HepG2 (cell line): ENCODE measurements at regions not wholly inside any gene's neighbourhood (a gene's known extent, or its start where the extent isn't known, plus 50 kb on each side); places are given as distances from the start of the nearest gene placed in this dataset.

Source experiments
- ETV5 ChIP-seq: IDR thresholded peaks from 2 replicates; pipeline ENCODE4 v1.6.1; 2018; ENCODE audit warnings: missing biosample characterization, missing genetic modification reagents, inconsistent platforms, borderline replicate concordance
- FOXM1 ChIP-seq: sonication (generic); formaldehyde crosslinking; IDR thresholded peaks from 2 replicates; pipeline ENCODE4 v1.5.0; 2020; ENCODE audit warnings: missing genetic modification reagents
- NCOR1 ChIP-seq: fragments of 200-600 bp; sonication (generic); IDR thresholded peaks from 2 replicates; pipeline ENCODE4 v1.7.0; 2017; ENCODE audit warnings: antibody characterized with exemption, low read length, borderline replicate concordance
- PHF21A ChIP-seq: sonication (generic); formaldehyde crosslinking; IDR thresholded peaks from 2 replicates; pipeline ENCODE4 v1.5.0; 2020; ENCODE audit warnings: mild to moderate bottlenecking, missing genetic modification reagents
- TEAD3 ChIP-seq: optimal IDR thresholded peaks from 2 replicates; pipeline ENCODE3; 2016; ENCODE audit warnings: borderline replicate concordance
- TFAP4 ChIP-seq: sonication (generic); IDR thresholded peaks from 2 replicates; pipeline ENCODE4 v1.6.1; 2016; ENCODE audit warnings: low read depth, borderline replicate concordance
- ZMYM3 ChIP-seq: sonication (generic); formaldehyde crosslinking; IDR thresholded peaks from 2 replicates; pipeline ENCODE4 v1.5.1; 2020; ENCODE audit warnings: mild to moderate bottlenecking, missing genetic modification reagents
- ZNF136 ChIP-seq: sonication (generic); formaldehyde crosslinking; IDR thresholded peaks from 2 replicates; pipeline ENCODE4 v1.8.1; 2022; ENCODE audit warnings: low read depth, mild to moderate bottlenecking, moderate library complexity, missing genetic modification reagents
- ZNF143 ChIP-seq: sonication (generic); formaldehyde crosslinking; IDR thresholded peaks from 2 replicates; pipeline ENCODE4 v1.4.0; 2020; ENCODE audit warnings: missing genetic modification reagents
- ZNF275 ChIP-seq: sonication (generic); formaldehyde crosslinking; IDR thresholded peaks from 2 replicates; pipeline ENCODE4 v1.8.0; 2022; ENCODE audit warnings: missing genetic modification reagents, mild to moderate bottlenecking, inconsistent platforms, borderline replicate concordance
- ZNF318 ChIP-seq: sonication (generic); formaldehyde crosslinking; IDR thresholded peaks from 2 replicates; pipeline ENCODE4 v1.4.0; 2020; ENCODE audit warnings: mild to moderate bottlenecking, missing genetic modification reagents
- ZNF431 ChIP-seq: sonication (generic); formaldehyde crosslinking; IDR thresholded peaks from 2 replicates; pipeline ENCODE4 v1.9.0; 2022; ENCODE audit warnings: missing genetic modification reagents, low read depth, mild to moderate bottlenecking, borderline replicate concordance
- ZNF496 ChIP-seq: sonication (generic); formaldehyde crosslinking; IDR thresholded peaks from 2 replicates; pipeline ENCODE4 v1.8.1; 2023; ENCODE audit warnings: mild to moderate bottlenecking, moderate library complexity, missing genetic modification reagents; ENCODE audit not compliant: insufficient replicate concordance
- ZNF567 ChIP-seq: sonication (generic); formaldehyde crosslinking; IDR thresholded peaks from 2 replicates; pipeline ENCODE4 v1.8.1; 2023; ENCODE audit warnings: mild to moderate bottlenecking, missing genetic modification reagents, borderline replicate concordance
- ZNF703 ChIP-seq: sonication (generic); formaldehyde crosslinking; IDR thresholded peaks from 2 replicates; pipeline ENCODE4 v1.5.1; 2020; ENCODE audit warnings: missing genetic modification reagents, mild to moderate bottlenecking, moderate library complexity, borderline replicate concordance
- ZNF746 ChIP-seq: sonication (generic); formaldehyde crosslinking; IDR thresholded peaks from 2 replicates; pipeline ENCODE4 v1.8.0; 2022; ENCODE audit warnings: mild to moderate bottlenecking, missing genetic modification reagents
- ZNF770 ChIP-seq: sonication (generic); formaldehyde crosslinking; IDR thresholded peaks from 2 replicates; pipeline ENCODE4 v1.5.0; 2020; ENCODE audit warnings: mild to moderate bottlenecking, missing genetic modification reagents

GRCh38 chr2:47310801-47311560 lies 58.1 kb upstream of the EPCAM start (continued):
- TF ChIP-seq TFAP4 (no peak), ZNF703 (CRISPR knock-in tag) (no peak), ZMYM3 (CRISPR knock-in tag) (no peak), ZNF567 (CRISPR knock-in tag) (peak; percentile 76; the same call in 1 of the 2 replicates), ZNF496 (CRISPR knock-in tag) (no peak), ETV5 (no peak), ZNF136 (no peak), ZNF318 (0 out of 2 replicates have a peak, but pooled peaks have one; percentile 26), ZNF275 (CRISPR knock-in tag) (no peak), ZNF143 (no peak; the same call in 1 of the 2 replicates), PHF21A (CRISPR knock-in tag) (no peak), ZNF431 (CRISPR knock-in tag) (no peak), NCOR1 (no peak), FOXM1 (CRISPR knock-in tag) (no peak), ZNF746 (CRISPR knock-in tag) (no peak), ZNF770 (CRISPR knock-in tag) (no peak), TEAD3 (CRISPR knock-in tag) (peak; percentile 38)
